ENCODE measurements at regions not wholly inside any gene's neighbourhood (a gene's known extent, or its start where the extent isn't known, plus 50 kb on each side); places are given as distances from the start of the nearest gene placed in this dataset.
"Not testable (repeated sequence)": the region's sequence is repeated elsewhere in the genome, so short reads cannot be mapped to it uniquely, and the experiment has no call there.

DNA sequence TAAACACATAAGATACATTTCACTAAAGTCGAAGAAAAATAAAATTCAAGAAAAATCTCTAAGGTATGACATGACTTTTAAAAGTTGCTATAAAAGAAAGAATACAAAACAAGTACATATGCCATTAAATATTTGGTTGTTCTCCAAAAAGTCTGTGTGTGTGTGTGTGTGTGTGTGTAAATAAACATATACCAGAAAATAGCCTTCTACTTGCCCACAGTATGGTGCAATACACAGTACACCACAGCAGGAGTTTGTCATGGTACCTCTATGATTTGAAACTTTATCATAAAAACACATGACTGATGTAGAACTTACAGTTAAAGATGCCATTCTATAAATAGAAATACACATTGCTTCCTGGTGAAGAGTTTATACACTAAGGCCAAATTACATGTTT lies 692.7 kb upstream of the MGAT4C start:
- no peaks in the 10 kb centered on the region for H3K9me3 ChIP-seq
- H3K4me3 ChIP-seq (ENCODE audit: low read depth in 1 of 2, low read length in 1 of 2) = no peak overlapping the region
- no peak overlapping the region for H3K27ac ChIP-seq
- H3K36me3 ChIP-seq = no peaks in the 10 kb centered on the region
- H3K4me1 ChIP-seq (ENCODE audit: control insufficient read depth in 1 of 2, insufficient read depth in 1 of 2, low read depth in 1 of 2, low read length in 1 of 2) = no peaks in the 10 kb centered on the region
- TF ChIP-seq, protein P1, sequence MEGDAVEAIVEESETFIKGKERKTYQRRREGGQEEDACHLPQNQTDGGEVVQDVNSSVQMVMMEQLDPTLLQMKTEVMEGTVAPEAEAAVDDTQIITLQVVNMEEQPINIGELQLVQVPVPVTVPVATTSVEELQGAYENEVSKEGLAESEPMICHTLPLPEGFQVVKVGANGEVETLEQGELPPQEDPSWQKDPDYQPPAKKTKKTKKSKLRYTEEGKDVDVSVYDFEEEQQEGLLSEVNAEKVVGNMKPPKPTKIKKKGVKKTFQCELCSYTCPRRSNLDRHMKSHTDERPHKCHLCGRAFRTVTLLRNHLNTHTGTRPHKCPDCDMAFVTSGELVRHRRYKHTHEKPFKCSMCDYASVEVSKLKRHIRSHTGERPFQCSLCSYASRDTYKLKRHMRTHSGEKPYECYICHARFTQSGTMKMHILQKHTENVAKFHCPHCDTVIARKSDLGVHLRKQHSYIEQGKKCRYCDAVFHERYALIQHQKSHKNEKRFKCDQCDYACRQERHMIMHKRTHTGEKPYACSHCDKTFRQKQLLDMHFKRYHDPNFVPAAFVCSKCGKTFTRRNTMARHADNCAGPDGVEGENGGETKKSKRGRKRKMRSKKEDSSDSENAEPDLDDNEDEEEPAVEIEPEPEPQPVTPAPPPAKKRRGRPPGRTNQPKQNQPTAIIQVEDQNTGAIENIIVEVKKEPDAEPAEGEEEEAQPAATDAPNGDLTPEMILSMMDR (IDR thresholded peaks at IDR 0.05) = no peak
- H3K27me3 ChIP-seq = no peaks in the 10 kb centered on the region

DNA sequence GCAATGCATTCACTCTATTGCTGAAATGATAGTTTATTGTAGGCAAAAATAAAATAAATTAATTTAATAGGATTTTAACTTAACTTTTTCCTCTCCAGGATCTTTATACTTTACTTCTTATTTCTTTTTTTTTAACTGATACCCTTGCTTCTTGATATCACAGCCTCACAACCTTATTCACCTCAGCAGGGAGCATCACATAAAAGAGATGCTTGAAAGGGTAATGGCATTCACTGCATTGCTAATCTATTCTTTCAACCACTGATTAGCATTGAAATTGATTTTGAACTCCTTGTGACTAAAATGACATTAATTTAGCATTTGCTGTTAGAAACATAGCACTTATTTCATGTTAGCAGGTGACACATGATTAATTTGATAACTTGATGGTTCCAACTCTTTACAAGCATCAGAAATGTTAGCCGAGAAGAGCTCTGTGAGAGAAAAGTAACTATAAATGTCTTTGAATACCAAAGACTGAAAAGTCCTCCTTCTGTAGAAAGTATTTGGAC lies 689.5 kb upstream of the MGAT4C start:
- TF ChIP-seq, protein P1 (IDR thresholded peaks at IDR 0.05) = no peak
- no peaks in the 10 kb centered on the region for H3K36me3 ChIP-seq
- H3K27ac ChIP-seq = no peak overlapping the region
- no peak overlapping the region for H3K4me3 ChIP-seq (ENCODE audit: low read depth in 1 of 2, low read length in 1 of 2)
- H3K9me3 ChIP-seq = no peaks in the 10 kb centered on the region
- H3K27me3 ChIP-seq = no peaks in the 10 kb centered on the region
- no peaks in the 10 kb centered on the region for H3K4me1 ChIP-seq (ENCODE audit: control insufficient read depth in 1 of 2, insufficient read depth in 1 of 2, low read depth in 1 of 2, low read length in 1 of 2)

DNA sequence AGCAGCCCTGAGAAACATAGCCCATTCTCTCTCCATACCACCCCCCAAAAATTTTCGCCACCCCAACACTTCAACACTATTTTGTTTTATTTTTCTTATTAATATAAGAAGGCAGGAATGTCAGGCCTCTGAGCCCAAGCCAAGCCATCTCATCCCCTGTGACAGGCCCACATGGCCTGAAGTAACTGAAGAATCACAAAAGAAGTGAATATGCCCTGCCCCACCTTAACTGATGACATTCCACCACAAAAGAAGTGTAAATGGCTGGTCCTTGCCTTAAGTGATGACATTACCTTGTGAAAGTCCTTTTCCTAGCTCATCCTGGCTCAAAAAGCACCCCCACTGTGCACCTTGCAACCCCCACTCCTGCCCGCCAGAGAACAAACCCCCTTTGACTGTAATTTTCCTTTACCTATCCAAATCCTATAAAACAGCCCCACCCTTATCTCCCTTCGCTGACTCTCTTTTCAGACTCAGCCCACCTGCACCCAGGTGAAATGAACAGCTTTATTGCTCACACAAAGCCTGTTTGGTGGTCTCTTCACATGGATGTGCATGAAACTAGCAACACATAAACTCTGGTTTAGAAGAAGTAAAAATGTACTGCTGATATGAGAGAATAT lies 688.1 kb upstream of the MGAT4C start:
- not testable (repeated sequence) for H3K27ac ChIP-seq; H3K4me1 ChIP-seq (ENCODE audit: control insufficient read depth in 1 of 2, insufficient read depth in 1 of 2, low read depth in 1 of 2, low read length in 1 of 2); H3K27me3 ChIP-seq; H3K4me3 ChIP-seq (ENCODE audit: low read depth in 1 of 2, low read length in 1 of 2); H3K36me3 ChIP-seq; H3K9me3 ChIP-seq

DNA sequence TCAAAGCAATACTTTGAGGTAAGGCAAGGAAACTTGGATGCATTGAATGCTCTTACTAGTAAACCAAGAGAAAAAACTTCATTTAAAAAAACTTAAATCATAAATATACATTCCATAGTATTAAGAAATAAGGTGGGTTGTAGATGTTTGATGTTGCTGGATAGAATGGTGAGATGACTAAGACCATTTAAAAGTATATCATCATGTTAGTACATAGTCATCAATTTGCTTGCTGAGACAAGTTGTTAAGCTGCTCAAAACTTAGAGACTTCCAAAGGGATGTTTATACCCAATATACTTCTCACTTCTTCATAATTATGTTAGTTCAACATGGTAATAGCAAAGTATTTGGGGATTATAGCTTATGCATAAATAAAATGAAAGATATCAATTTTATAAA lies 675.5 kb upstream of the MGAT4C start:
- no peaks in the 10 kb centered on the region for H3K4me1 ChIP-seq (ENCODE audit: control insufficient read depth in 1 of 2, insufficient read depth in 1 of 2, low read depth in 1 of 2, low read length in 1 of 2)
- no peaks in the 10 kb centered on the region for H3K36me3 ChIP-seq
- H3K27me3 ChIP-seq = no peaks in the 10 kb centered on the region
- no peaks in the 10 kb centered on the region for H3K9me3 ChIP-seq
- H3K4me3 ChIP-seq (ENCODE audit: low read depth in 1 of 2, low read length in 1 of 2) = no peak overlapping the region
- no peak overlapping the region for H3K27ac ChIP-seq
- TF ChIP-seq, protein P1 (IDR thresholded peaks at IDR 0.05) = no peak

DNA sequence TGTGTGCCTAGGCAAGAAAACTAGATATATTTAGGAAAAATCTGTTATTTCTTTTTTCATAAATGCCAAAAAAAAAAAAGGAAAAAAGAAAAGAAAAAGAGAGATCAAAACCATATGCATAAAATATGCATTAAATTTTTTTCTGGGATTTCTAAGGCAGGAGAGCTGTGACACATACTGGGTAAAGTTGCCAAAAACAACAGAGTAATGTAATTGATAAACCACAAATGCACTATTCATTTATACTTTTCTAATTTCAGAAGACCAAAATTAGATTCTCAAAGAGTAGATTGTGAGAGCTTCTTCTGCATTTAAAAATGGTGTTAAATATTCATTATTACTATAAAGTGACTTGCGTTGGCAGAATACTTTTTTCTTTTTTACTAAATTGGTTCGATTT lies 673.8 kb upstream of the MGAT4C start:
- TF ChIP-seq, protein P1 (IDR thresholded peaks at IDR 0.05) = no peak
- no peaks in the 10 kb centered on the region for H3K36me3 ChIP-seq
- no peak overlapping the region for H3K4me3 ChIP-seq (ENCODE audit: low read depth in 1 of 2, low read length in 1 of 2)
- H3K27me3 ChIP-seq = no peaks in the 10 kb centered on the region
- H3K27ac ChIP-seq = no peak overlapping the region
- no peaks in the 10 kb centered on the region for H3K9me3 ChIP-seq
- H3K4me1 ChIP-seq (ENCODE audit: control insufficient read depth in 1 of 2, insufficient read depth in 1 of 2, low read depth in 1 of 2, low read length in 1 of 2) = no peaks in the 10 kb centered on the region

DNA sequence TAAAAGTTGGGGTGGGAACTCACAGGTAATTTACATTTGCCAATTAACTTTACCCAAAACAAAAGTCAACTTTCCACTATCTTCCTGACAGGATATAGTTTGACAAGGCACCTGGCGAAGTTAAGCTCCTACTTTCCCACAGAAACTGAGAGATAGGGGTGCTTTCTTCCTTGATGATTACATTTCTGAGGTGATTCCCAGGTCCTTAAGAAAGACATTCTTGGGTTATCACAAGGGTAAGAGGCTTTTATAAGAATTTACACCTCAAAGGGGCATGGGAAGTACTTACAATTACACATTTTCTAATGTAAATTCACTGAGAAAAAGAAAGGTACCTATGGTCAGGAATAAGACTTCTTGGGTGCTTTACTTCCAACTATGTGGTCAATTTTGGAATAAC lies 660.9 kb upstream of the MGAT4C start:
- Histone ChIP-seq H3K27ac (no peak overlapping the region), H3K4me3 (ENCODE audit: low read depth in 1 of 2, low read length in 1 of 2) (no peak overlapping the region), H3K4me1 (ENCODE audit: control insufficient read depth in 1 of 2, insufficient read depth in 1 of 2, low read depth in 1 of 2, low read length in 1 of 2) (no peaks in the 10 kb centered on the region), H3K27me3 (no peaks in the 10 kb centered on the region), H3K9me3 (no peaks in the 10 kb centered on the region), H3K36me3 (no peaks in the 10 kb centered on the region)
- TF ChIP-seq, protein P1 (IDR thresholded peaks at IDR 0.05) = no peak
